IPS DF 4.7 (cell line): ENCODE measurements at regions not wholly inside any gene's neighbourhood (a gene's known extent, or its start where the extent isn't known, plus 50 kb on each side); places are given as distances from the start of the nearest gene placed in this dataset.

Experiments
- DNase-seq: peaks from one replicate; pipeline ENCODE4 v3.0.0-alpha.2; 2013; ENCODE audit warnings: low spot score; ENCODE audit errors: extremely low read depth

GRCh38 chrX:68947882-68948605, 119.2 kb downstream of the EFNB1 start:
- no peak for DNase-seq

DNA sequence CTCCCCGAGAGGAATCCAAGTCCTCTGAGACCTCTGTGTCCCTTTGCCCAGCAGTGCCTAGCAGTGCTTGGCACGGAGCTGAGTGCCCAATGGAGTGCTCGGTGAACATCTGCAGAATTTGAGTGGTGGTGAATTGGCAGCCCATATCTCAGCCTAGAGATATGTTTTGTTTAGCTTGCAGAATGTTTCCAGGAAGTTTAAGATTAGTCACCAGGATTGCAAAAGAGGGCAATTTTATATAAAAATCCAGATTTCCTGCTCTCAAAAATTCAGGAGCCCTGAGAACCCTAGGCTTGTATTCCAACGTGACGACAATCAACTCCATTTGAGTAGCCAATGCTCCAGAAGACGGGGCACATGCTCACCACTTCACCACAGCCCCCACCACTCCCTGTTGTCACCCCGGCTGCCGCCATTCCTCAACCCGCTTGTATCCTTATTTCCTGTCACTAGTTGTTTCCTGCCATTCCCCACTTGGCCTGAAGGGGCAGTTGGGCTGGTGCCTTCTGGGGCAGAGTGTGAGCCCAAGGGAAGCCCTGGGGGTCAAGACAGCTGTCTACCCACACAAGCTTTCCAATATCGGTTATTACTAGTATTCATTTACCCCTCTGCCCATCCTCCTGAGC, 116.9 kb downstream of the EFNB1 start:
- DNase-seq = no peak

- DNase-seq = no peak
These were observed 116.3 kb downstream of the EFNB1 start for GRCh38 chrX:68945081-68945602.

- no peak for DNase-seq
These were observed 115.4 kb downstream of the EFNB1 start for GRCh38 chrX:68944211-68944610.

DNA sequence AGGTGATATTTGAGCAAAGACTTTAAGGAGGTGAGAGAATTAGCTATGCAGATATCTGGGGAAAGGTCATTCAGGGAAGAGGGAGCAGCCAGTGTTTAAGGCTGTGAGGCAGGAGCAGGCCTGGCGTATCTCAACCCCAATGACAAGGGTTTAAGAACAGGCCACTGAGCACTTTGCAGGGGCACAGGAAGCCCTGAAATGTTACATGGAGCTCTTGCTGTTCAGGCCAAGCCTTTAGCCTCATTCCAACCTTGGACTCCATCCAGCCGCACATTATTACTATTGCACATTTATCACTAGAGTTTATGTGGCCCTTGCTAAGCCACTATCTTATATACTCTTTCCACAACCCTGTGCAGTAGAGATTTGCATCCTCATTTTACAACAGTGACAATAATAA, 114.0 kb downstream of the EFNB1 start:
- no peak for DNase-seq

DNA sequence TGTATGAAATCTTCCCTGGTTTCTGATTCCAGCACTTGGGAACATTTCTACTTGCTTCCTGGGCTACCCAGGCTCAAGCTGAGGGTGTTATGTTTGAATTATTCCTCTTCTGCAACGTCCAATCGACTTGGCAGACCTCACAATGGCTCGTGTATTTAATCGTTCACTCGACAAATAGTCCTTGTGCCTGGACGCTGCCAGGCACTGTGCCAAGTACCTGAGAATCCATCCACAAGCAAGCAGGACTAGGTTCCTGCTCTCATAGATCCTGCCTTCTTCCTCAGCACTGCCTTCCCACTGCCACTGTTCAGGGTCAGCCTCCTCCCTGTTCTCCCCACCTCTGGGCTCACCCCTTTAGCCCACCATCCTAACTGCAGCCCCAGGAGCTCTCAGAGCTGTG, 113.3 kb downstream of the EFNB1 start:
- DNase-seq = no peak

DNA sequence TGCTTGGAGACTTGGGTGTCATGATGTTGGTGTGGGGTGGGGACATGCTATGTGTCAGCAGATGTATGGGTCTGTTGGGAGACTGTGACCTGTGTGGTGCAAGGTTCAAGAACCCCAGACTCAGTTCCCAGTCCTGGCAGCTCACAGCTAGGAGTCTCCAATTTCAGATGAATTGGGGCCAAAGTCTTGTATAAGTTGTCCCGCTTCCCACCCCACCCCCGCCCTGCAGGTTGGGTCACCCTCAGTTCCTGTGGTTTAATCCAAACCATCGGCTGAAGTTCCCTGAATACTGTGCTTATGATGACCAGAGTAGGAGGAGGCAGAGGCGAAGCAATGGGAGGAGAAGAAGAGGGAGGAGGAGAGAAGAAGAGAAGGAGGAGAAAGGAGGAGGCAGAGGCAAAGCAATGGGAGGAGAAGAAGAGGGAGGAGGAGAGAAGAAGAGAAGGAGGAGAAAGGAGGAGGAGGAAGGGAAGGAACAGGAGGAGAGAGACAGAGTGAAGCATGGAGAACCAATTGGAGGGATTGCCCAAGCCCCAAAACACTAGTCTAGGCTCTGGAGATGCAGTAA, 112.6 kb downstream of the EFNB1 start:
- no peak for DNase-seq

- DNase-seq = no peak
These were observed 111.8 kb downstream of the EFNB1 start for GRCh38 chrX:68940601-68941000.

DNA sequence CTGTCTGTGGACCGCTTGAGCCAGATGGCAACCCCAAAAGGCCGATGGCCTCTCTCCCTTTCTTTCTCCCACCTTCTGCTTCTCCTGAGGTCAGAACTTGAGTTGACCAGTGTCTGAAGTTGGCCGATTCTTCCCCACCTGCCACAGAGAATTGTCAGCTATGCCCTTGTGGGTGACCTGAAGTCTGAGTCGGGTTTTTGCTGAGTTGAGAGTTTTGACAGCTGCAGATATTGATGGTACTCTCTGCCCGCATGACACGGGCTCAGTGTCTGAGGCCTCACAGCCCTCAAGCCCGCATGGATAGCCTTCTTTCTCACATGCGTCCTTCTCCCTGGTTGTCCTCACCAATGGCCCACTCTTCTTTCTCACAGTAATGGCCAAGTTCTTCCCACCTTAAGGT, 111.0 kb downstream of the EFNB1 start:
- DNase-seq = no peak

DNA sequence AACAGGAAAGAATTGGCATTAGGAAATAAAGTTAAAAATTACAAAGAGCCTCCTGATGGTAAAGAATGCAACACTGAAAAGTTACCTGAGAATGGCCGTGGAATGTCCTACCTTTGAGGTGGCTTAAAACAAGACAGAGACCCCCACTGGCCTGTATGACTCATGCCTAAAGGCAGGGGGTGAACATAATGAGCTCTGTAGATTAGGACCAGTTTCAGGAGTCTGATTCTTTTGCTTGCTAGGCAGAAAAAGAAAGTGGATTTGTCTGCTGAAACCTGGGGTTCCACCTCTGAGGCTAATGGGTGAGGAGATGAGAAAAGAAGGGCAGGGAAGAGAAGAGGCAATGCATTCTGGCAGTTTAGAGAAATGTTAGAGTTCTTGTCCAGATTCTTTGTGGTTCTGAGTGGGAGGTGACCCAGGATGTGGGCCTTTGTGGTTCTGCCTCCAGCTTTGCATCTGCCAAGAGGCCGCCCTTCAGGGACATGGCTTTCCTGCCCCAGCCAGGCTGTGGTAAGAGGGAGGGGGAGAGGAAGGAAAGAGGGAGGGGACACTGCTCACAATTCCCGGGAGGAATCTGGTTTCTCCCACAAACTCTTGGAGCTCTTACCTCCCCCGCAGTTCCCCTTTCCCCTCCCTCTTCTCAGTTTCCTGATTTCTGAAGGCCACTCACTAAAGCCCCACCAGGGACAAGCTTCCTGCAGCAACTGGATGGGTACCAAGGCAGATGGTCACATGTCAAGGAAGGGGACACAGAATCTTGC, 109.6 kb downstream of the EFNB1 start:
- DNase-seq = no peak

GRCh38 chrX:68937581-68937980, 108.8 kb downstream of the EFNB1 start:
- DNase-seq = no peak

DNA sequence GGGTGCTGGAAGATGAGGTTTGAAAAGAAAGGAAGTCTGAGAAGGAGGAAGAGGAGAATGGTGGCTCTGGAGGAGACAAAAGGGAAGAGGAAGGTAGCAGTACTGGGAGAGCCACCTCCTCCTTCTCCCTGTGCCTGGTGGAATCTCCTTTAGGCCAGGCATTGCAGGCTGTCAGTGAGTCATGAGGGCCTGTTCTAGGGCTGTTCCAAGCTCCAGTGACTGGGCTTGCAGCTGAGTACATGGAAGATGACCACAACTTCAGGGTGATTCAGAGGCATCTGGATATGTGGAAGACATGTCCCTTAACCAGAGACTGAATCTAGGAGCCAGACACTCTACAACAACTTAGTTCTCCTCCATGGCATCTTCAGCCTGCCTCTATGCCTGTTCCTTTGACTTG, 107.8 kb downstream of the EFNB1 start:
- no peak for DNase-seq

DNA sequence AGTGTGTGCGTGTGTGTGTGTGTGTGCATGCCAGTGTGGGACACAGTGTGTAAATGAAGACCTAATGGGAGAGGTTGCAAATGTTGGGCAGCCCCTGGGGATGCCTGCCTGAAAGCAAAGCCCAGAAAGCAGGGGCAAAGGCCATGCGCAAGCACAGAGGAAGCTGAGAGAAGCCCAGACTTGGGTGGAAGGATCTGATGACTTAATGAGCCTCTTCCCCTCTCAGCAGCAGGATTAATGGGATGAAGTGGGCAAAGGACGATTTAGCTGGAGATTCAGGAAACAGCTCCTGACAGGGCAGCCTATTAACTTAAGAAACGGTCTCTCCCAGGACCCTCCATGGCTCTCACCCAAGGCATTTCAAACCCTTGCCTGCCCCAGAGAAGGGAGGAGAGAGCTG, 107.3 kb downstream of the EFNB1 start:
- no peak for DNase-seq

GRCh38 chrX:68935362-68935761, 106.5 kb downstream of the EFNB1 start:
- no peak for DNase-seq

- DNase-seq = no peak
These were observed 106.1 kb downstream of the EFNB1 start for GRCh38 chrX:68934922-68935321.

- DNase-seq = no peak
These were observed 105.6 kb downstream of the EFNB1 start for GRCh38 chrX:68934421-68934820.

DNA sequence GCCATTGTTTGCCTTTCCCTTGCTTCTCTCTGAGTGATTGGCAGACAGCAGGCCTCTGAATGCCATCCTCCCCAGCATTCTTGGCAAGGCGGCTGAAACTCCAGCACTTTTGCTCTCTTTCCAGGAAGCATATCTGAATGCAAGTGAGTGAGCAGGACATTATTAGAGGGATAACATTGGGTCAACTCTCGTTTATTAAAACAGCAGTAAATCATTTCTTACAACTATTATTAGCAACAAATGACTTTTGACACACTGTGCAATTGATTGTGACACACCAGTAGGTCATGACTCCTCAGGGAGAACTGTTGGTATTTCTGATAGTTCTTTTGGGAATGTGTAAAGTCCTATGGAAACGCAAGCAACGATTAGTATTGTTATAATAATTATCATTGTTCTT, 103.8 kb downstream of the EFNB1 start:
- no peak for DNase-seq

- DNase-seq = no peak
These were observed 102.5 kb downstream of the EFNB1 start for GRCh38 chrX:68931345-68931744.

GRCh38 chrX:68930542-68931317, 101.9 kb downstream of the EFNB1 start:
- no peak for DNase-seq

DNA sequence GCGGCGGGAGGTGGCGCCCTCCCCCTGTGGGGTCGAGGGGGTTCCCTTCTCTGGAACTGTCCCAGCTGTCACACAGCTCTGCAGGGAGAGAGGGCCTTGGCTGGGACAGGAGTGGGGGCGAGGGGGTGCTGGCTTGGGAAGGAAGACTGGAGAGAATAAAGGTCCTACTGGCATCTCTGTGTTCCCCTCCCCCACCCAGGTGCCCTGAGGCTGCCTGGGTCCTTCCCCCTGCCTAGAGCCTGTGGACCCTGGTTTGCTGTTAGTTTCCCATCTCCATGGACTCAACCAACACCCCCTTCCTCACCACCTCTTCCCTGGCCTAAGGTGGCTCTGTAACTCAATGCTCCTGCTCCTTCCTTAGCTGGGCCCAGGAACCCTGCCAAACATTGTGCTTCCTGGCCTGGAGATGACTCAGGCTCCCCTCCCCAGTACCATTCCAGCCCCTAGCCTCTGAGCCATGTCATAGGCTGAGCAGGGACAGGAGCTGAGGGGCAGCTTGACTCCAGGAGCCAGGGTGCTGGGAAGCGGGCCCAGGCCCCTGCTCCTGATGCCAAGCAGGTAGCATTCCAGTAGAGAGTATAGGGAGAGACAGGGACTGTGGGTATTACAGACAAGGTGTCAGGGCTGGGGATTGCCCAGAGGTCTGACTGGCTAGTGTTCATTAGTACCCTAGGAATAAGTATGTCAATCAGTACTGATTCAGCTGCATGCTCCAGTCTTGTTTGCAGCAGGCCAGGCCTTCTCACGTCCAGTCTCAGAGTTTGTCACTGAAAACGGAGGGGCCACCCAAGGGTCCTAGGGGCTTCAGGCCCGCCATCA, 100.7 kb downstream of the EFNB1 start:
- DNase-seq = no peak
